ENCODE measurements at regions not wholly inside any gene's neighbourhood (a gene's known extent, or its start where the extent isn't known, plus 50 kb on each side); places are given as distances from the start of the nearest gene placed in this dataset.
"Not testable (repeated sequence)": the region's sequence is repeated elsewhere in the genome, so short reads cannot be mapped to it uniquely, and the experiment has no call there.

DNA sequence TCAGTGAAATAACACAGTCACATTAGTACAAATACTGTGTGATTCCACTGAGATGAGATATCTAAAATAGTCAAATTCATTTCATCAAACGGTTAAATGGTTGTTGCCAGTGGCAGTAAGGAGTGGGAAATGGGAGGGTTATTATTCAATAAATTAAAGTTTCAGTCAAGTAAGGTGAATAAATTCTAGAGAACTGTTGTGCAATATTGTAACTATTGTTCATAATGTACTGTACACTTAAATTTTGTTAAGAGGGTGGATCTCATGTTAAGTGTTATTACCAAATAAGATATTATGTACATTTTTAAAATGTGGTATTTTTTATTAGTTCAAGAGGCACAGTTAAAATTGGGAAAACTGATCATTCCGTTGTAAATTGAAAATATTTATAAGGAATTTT lies 463.3 kb upstream of the BRINP3 start:
- no peaks in the 10 kb centered on the region for H3K79me2 ChIP-seq (ENCODE audit: insufficient read depth, low read length)
- no peaks in the 10 kb centered on the region for H3K4me1 ChIP-seq (ENCODE audit: insufficient read depth, low read length)
- no peaks in the 10 kb centered on the region for H3K9me3 ChIP-seq (ENCODE audit: insufficient read depth, low read length, severe bottlenecking)
- H3K27me3 ChIP-seq (ENCODE audit: insufficient read depth, low read length, poor library complexity): no peaks in the 10 kb centered on the region
- no peaks in the 10 kb centered on the region for H4K20me1 ChIP-seq (ENCODE audit: insufficient read depth, low read length)
- no peak overlapping the region for H3K4me3 ChIP-seq (ENCODE audit: low read depth in 1 of 2, low read length in 2 of 2)
- DNase-seq (no peak), ATAC-seq (ENCODE audit: insufficient read depth, low read depth) (no peak)
- no peak overlapping the region for H3K4me2 ChIP-seq (ENCODE audit: insufficient read depth, low read length)
- no peak overlapping the region for H3K9ac ChIP-seq (ENCODE audit: low read depth, low read length)
- H2AFZ ChIP-seq (ENCODE audit: low read depth, low read length): no peak overlapping the region
- no peak for TF ChIP-seq EZH2 (IDR thresholded peaks at IDR 0.05; ENCODE audit: borderline replicate concordance, low read depth, low read length, severe bottlenecking)
- TF ChIP-seq, protein P1, sequence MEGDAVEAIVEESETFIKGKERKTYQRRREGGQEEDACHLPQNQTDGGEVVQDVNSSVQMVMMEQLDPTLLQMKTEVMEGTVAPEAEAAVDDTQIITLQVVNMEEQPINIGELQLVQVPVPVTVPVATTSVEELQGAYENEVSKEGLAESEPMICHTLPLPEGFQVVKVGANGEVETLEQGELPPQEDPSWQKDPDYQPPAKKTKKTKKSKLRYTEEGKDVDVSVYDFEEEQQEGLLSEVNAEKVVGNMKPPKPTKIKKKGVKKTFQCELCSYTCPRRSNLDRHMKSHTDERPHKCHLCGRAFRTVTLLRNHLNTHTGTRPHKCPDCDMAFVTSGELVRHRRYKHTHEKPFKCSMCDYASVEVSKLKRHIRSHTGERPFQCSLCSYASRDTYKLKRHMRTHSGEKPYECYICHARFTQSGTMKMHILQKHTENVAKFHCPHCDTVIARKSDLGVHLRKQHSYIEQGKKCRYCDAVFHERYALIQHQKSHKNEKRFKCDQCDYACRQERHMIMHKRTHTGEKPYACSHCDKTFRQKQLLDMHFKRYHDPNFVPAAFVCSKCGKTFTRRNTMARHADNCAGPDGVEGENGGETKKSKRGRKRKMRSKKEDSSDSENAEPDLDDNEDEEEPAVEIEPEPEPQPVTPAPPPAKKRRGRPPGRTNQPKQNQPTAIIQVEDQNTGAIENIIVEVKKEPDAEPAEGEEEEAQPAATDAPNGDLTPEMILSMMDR (IDR thresholded peaks at IDR 0.05; ENCODE audit: borderline replicate concordance, extremely low read depth, low read length, poor library complexity, severe bottlenecking): no peak
- no peak overlapping the region for H3K27ac ChIP-seq (ENCODE audit: low read length)
- H3K36me3 ChIP-seq (ENCODE audit: insufficient read depth, low read length): no peaks in the 10 kb centered on the region

DNA sequence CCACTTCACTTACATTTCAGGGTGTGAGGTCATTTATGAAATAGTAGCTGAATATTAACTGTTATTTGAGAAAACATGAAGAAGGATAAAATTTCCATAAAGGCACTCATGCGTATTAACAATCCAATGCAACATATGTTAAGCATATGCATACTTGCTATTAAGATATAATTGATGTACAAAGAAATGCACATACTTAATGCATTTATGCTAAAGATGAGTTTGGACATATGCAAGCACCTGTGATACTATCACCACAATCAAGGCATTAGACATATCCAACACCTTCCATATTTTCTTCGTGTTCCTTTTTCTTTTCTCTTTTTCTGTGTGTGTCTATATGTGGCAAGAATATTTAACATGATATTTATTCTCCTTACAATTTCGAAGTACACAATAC lies 464.8 kb upstream of the BRINP3 start:
- H3K4me3 ChIP-seq (ENCODE audit: low read depth in 1 of 2, low read length in 2 of 2): no peak overlapping the region
- ATAC-seq (ENCODE audit: insufficient read depth, low read depth) (no peak), DNase-seq (no peak)
- H3K9me3 ChIP-seq (ENCODE audit: insufficient read depth, low read length, severe bottlenecking): no peaks in the 10 kb centered on the region
- no peaks in the 10 kb centered on the region for H3K36me3 ChIP-seq (ENCODE audit: insufficient read depth, low read length)
- TF ChIP-seq, protein P1 (IDR thresholded peaks at IDR 0.05; ENCODE audit: borderline replicate concordance, extremely low read depth, low read length, poor library complexity, severe bottlenecking): no peak
- TF ChIP-seq EZH2 (IDR thresholded peaks at IDR 0.05; ENCODE audit: borderline replicate concordance, low read depth, low read length, severe bottlenecking): no peak
- H3K4me2 ChIP-seq (ENCODE audit: insufficient read depth, low read length): no peak overlapping the region
- H3K9ac ChIP-seq (ENCODE audit: low read depth, low read length): no peak overlapping the region
- H3K4me1 ChIP-seq (ENCODE audit: insufficient read depth, low read length): no peaks in the 10 kb centered on the region
- H2AFZ ChIP-seq (ENCODE audit: low read depth, low read length): no peak overlapping the region
- H3K27ac ChIP-seq (ENCODE audit: low read length): no peak overlapping the region
- H3K79me2 ChIP-seq (ENCODE audit: insufficient read depth, low read length): no peaks in the 10 kb centered on the region
- H4K20me1 ChIP-seq (ENCODE audit: insufficient read depth, low read length): no peaks in the 10 kb centered on the region
- H3K27me3 ChIP-seq (ENCODE audit: insufficient read depth, low read length, poor library complexity): no peaks in the 10 kb centered on the region

DNA sequence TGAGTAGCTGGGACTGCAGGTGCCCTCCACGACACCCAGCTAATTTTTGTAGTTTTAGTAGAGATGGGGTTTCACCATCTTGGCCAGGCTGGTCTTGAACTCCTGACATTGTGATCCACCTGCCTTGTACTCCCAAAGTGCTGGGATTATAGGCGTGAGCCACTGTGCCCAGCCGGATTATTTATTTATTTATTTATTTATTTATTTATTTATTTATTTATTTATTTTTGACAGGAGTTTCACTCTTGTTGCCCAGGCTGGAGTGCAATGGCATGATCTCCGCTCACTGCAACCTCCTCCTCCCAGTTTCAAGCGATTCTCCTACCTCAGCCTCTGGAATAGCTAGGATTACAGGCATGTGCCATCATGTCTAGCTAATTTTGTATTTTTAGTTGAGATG lies 466.1 kb upstream of the BRINP3 start:
- H3K79me2 ChIP-seq (ENCODE audit: insufficient read depth, low read length); H2AFZ ChIP-seq (ENCODE audit: low read depth, low read length); ATAC-seq (ENCODE audit: insufficient read depth, low read depth): not testable (repeated sequence)

DNA sequence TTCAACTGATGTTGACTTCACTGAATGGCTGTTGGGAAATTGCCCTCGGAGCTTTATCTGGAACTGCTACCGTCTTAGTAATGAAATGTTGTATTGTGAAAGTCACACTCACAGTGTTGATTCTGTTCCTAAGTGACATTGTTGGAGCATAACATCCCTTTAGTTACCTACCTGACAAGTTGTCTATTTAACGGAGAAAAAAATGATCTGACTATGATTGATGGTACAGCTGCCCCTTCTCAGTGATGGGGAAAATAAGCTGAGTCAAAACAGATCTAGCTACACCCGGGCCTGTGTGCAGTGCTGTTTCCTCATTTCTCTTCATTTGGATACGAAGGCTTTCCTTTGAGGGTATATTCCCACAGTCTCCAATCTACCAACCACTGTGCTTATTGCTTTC lies 472.3 kb upstream of the BRINP3 start:
- no peaks in the 10 kb centered on the region for H3K4me1 ChIP-seq (ENCODE audit: insufficient read depth, low read length)
- DNase-seq: no peak
- H3K4me2 ChIP-seq (ENCODE audit: insufficient read depth, low read length): no peak overlapping the region
- H4K20me1 ChIP-seq (ENCODE audit: insufficient read depth, low read length): no peaks in the 10 kb centered on the region
- no peak overlapping the region for H2AFZ ChIP-seq (ENCODE audit: low read depth, low read length)
- ATAC-seq (ENCODE audit: insufficient read depth, low read depth): no peak
- no peak overlapping the region for H3K27ac ChIP-seq (ENCODE audit: low read length)
- H3K27me3 ChIP-seq (ENCODE audit: insufficient read depth, low read length, poor library complexity): no peaks in the 10 kb centered on the region
- no peak overlapping the region for H3K9ac ChIP-seq (ENCODE audit: low read depth, low read length)
- no peaks in the 10 kb centered on the region for H3K36me3 ChIP-seq (ENCODE audit: insufficient read depth, low read length)
- no peak for TF ChIP-seq EZH2 (IDR thresholded peaks at IDR 0.05; ENCODE audit: borderline replicate concordance, low read depth, low read length, severe bottlenecking)
- TF ChIP-seq, protein P1 (IDR thresholded peaks at IDR 0.05; ENCODE audit: borderline replicate concordance, extremely low read depth, low read length, poor library complexity, severe bottlenecking): no peak
- no peak overlapping the region for H3K4me3 ChIP-seq (ENCODE audit: low read depth in 1 of 2, low read length in 2 of 2)
- H3K79me2 ChIP-seq (ENCODE audit: insufficient read depth, low read length): no peaks in the 10 kb centered on the region
- H3K9me3 ChIP-seq (ENCODE audit: insufficient read depth, low read length, severe bottlenecking): no peaks in the 10 kb centered on the region

More for the DNA sequence above, 466.1 kb upstream of the BRINP3 start:
- H3K4me3 ChIP-seq (ENCODE audit: low read depth in 1 of 2, low read length in 2 of 2); H3K4me2 ChIP-seq (ENCODE audit: insufficient read depth, low read length); H3K27ac ChIP-seq (ENCODE audit: low read length); H3K36me3 ChIP-seq (ENCODE audit: insufficient read depth, low read length); DNase-seq; H3K4me1 ChIP-seq (ENCODE audit: insufficient read depth, low read length); H4K20me1 ChIP-seq (ENCODE audit: insufficient read depth, low read length); H3K27me3 ChIP-seq (ENCODE audit: insufficient read depth, low read length, poor library complexity); H3K9ac ChIP-seq (ENCODE audit: low read depth, low read length); H3K9me3 ChIP-seq (ENCODE audit: insufficient read depth, low read length, severe bottlenecking): not testable (repeated sequence)
